GM12801 (cell line): ENCODE measurements at regions not wholly inside any gene's neighbourhood (a gene's known extent, or its start where the extent isn't known, plus 50 kb on each side); places are given as distances from the start of the nearest gene placed in this dataset.

Experiments used
- CTCF ChIP-seq: IDR thresholded peaks from one replicate; pipeline ENCODE4 v1.5.1; 2011; ENCODE audit warnings: control low read depth; ENCODE audit not compliant: insufficient read length; ENCODE audit errors: extremely low read depth

- no peak for TF ChIP-seq CTCF
Measured at GRCh38 chr11:39139581-39139980, 2319.9 kb downstream of the LRRC4C start.

- no peak for TF ChIP-seq CTCF
Measured at GRCh38 chr11:39120890-39121289, 2338.6 kb downstream of the LRRC4C start.

GRCh38 chr11:39113606-39114005 lies 2345.8 kb downstream of the LRRC4C start:
- TF ChIP-seq CTCF, result no peak

- TF ChIP-seq CTCF, result no peak
Measured at GRCh38 chr11:39102236-39102635, 2357.2 kb downstream of the LRRC4C start.

GRCh38 chr11:39078465-39078864 lies 2381.0 kb downstream of the LRRC4C start:
- TF ChIP-seq CTCF, result no peak

GRCh38 chr11:39037611-39038010 lies 2421.8 kb downstream of the LRRC4C start:
- TF ChIP-seq CTCF, result no peak

GRCh38 chr11:39036021-39036420 lies 2423.4 kb downstream of the LRRC4C start:
- TF ChIP-seq CTCF, result no peak

GRCh38 chr11:39021539-39021938 lies 2423.5 kb upstream of the RAG2 start:
- TF ChIP-seq CTCF, result no peak
